HCT116 (cell line): ENCODE measurements at regions not wholly inside any gene's neighbourhood (a gene's known extent, or its start where the extent isn't known, plus 50 kb on each side); places are given as distances from the start of the nearest gene placed in this dataset.

ENCODE experiments used
- ATAC-seq: fragments of 200-7000 bp; cut with Tn5 transposase; 2 replicates; pipeline ENCODE4 v1.9.1; 2020; ENCODE audit warnings: mild to moderate bottlenecking, moderate library complexity
- BruUV-seq: library from RNA; stranded (reverse); fragments of 400-500 nt; replicated peaks from 2 replicates; lab custom pipeline; 2021; lab: Mats Ljungman, UMichigan
- CTCF ChIA-PET: fragments of 300-600 bp; sonication (Branson Sonifier 250); formaldehyde crosslinking; loops from one replicate; lab custom pipeline; 2021; ENCODE audit warnings: antibody characterized with exemption; lab: Charles Lee
- POLR2A ChIA-PET: fragments of 300-600, 350-600 bp; sonication (Branson Sonifier 250); formaldehyde crosslinking; loops from one replicate; lab custom pipeline; 2021; ENCODE audit warnings: antibody characterized with exemption; lab: Charles Lee
- RAD21 ChIA-PET, 2 experiments: fragments of 300-600 bp; sonication (Branson Sonifier 250); formaldehyde crosslinking; loops; one replicate each; lab custom pipeline; 2023; ENCODE audit warnings: low total read pairs in 2 of 2; ENCODE audit not compliant: uncharacterized antibody in 2 of 2, unreplicated experiment in 2 of 2, low non-redundant PET in 1 of 2; lab: Charles Lee
- DNase-seq: peaks from one replicate; pipeline ENCODE4 v3.0.0-alpha.2; 2010; ENCODE audit warnings: low read depth, low spot score
- H2AFZ ChIP-seq: fragments of 200-600 bp; shearing (Covaris generic), sonication (generic); 2 replicates; pipeline ENCODE4 v1.6.1; 2017; ENCODE audit warnings: low read depth, mixed run types, mixed read lengths, antibody characterized with exemption, low read length; ENCODE audit not compliant: poor library complexity, severe bottlenecking
- H3K27ac ChIP-seq: 2 replicates; pipeline ENCODE4 v1.5.1; 2012; ENCODE audit warnings: low read depth, low read length
- H3K27me3 ChIP-seq: fragments of 200-600 bp; sonication (generic); 2 replicates; pipeline ENCODE4 v1.6.1; 2016; ENCODE audit warnings: mixed run types, low read length, mixed read lengths; ENCODE audit not compliant: insufficient read depth
- H3K36me3 ChIP-seq, 2 experiments: fragments of 200-500 bp in 1 of 2; fragments of 200-600 bp in 1 of 2; sonication (Bioruptor generic) in 1 of 2; sonication (generic) in 1 of 2; 2 replicates each; pipeline versions ENCODE4 v1.5.1 to v1.6.1; 2014 to 2016; ENCODE audit warnings: low read length in 2 of 2, inconsistent platforms in 1 of 2, mixed read lengths in 1 of 2, mixed run types in 1 of 2; ENCODE audit not compliant: insufficient read depth in 2 of 2, control insufficient read depth in 1 of 2
- H3K4me1 ChIP-seq, 2 experiments: fragments of 200-600 bp in 1 of 2; sonication (generic) in 1 of 2; 2 replicates each; pipeline versions ENCODE4 v1.5.1 to v1.6.1; 2012 to 2017; ENCODE audit warnings: low read length in 2 of 2, inconsistent platforms in 1 of 2, mild to moderate bottlenecking in 1 of 2, mixed read lengths in 1 of 2, mixed run types in 1 of 2, moderate library complexity in 1 of 2; ENCODE audit not compliant: insufficient read depth in 2 of 2, control insufficient read depth in 1 of 2
- H3K4me2 ChIP-seq: fragments of 200-600 bp; sonication (generic); 2 replicates; pipeline ENCODE4 v1.6.1; 2017; ENCODE audit warnings: mixed run types, low read length, mixed read lengths
- H3K4me3 ChIP-seq, 2 experiments: fragments of 200-600 bp in 1 of 2; sonication (generic) in 1 of 2; replicated peaks in 1 of 2; 2 replicates each; pipeline ENCODE4 v1.5.1; 2011 to 2016; ENCODE audit warnings: low read length in 2 of 2, control low read depth in 1 of 2, low read depth in 1 of 2, mild to moderate bottlenecking in 1 of 2, mixed read lengths in 1 of 2, mixed run types in 1 of 2
- H3K79me2 ChIP-seq: fragments of 200-600 bp; sonication (generic); 2 replicates; pipeline ENCODE4 v1.6.1; 2017; ENCODE audit warnings: mild to moderate bottlenecking, mixed run types, low read length, moderate library complexity, mixed read lengths; ENCODE audit not compliant: insufficient read depth
- H3K9ac ChIP-seq: fragments of 200-600 bp; sonication (generic); 2 replicates; pipeline ENCODE4 v1.6.1; 2016; ENCODE audit warnings: low read length, mixed read lengths
- H3K9me2 ChIP-seq: fragments of 200-600 bp; sonication (generic), shearing (Covaris generic); 2 replicates; pipeline ENCODE4 v1.6.1; 2017; ENCODE audit warnings: mixed run types, mild to moderate bottlenecking, moderate library complexity; ENCODE audit not compliant: insufficient read depth
- H3K9me3 ChIP-seq, 2 experiments: fragments of 200-500 bp in 1 of 2; fragments of 200-600 bp in 1 of 2; sonication (Bioruptor generic) in 1 of 2; sonication (generic) in 1 of 2; 2 replicates each; pipeline ENCODE4 v1.6.1; 2014 to 2017; ENCODE audit warnings: low read length in 2 of 2, mixed read lengths in 2 of 2, inconsistent platforms in 1 of 2, low read depth in 1 of 2, mild to moderate bottlenecking in 1 of 2, mixed run types in 1 of 2, moderate library complexity in 1 of 2; ENCODE audit not compliant: control insufficient read depth in 1 of 2, insufficient read depth in 1 of 2
- H4K20me1 ChIP-seq: fragments of 200-600 bp; sonication (generic), shearing (Covaris generic); 2 replicates; pipeline ENCODE4 v1.6.1; 2017; ENCODE audit warnings: mixed run types, mild to moderate bottlenecking, moderate library complexity; ENCODE audit not compliant: insufficient read depth
- CBX3 ChIP-seq: IDR thresholded peaks from 2 replicates; pipeline ENCODE4 v1.6.1; 2012; ENCODE audit warnings: low read depth
- CEBPB ChIP-seq: IDR thresholded peaks from 2 replicates; pipeline ENCODE4 v1.6.1; 2012; ENCODE audit warnings: low read depth
- ELF1 ChIP-seq: IDR thresholded peaks from 2 replicates; pipeline ENCODE4 v1.6.1; 2012; ENCODE audit warnings: low read depth, borderline replicate concordance
- EZH2phosphoT487 ChIP-seq: fragments of 200-600 bp; IDR thresholded peaks from 2 replicates; pipeline ENCODE4 v1.6.1; 2018; ENCODE audit warnings: antibody characterized with exemption, borderline replicate concordance
- YY1 ChIP-seq: IDR thresholded peaks from 2 replicates; pipeline ENCODE4 v1.6.1; 2011; ENCODE audit warnings: low read length, low read depth, moderate library complexity, mild to moderate bottlenecking; ENCODE audit not compliant: insufficient replicate concordance; ENCODE audit errors: extremely low read depth
- intact Hi-C: fragments of 100-400 bp; cut with micrococcal nuclease; formaldehyde crosslinking; loops from 2 replicates; pipeline ENCODE4 v1.10.0; 2022
- TF ChIP-seq, protein P1 (sequence below): IDR thresholded peaks from 2 replicates; pipeline ENCODE4 v1.6.1; 2012
- TF ChIP-seq, protein P2 (sequence below): IDR thresholded peaks from 2 replicates; pipeline ENCODE4 v1.6.1; 2011; ENCODE audit warnings: mild to moderate bottlenecking, low read length, moderate library complexity; ENCODE audit not compliant: insufficient replicate concordance; ENCODE audit errors: extremely low read depth
- TF ChIP-seq, protein P3 (sequence below): IDR thresholded peaks from 2 replicates; pipeline ENCODE4 v1.6.1; 2012

DNA sequence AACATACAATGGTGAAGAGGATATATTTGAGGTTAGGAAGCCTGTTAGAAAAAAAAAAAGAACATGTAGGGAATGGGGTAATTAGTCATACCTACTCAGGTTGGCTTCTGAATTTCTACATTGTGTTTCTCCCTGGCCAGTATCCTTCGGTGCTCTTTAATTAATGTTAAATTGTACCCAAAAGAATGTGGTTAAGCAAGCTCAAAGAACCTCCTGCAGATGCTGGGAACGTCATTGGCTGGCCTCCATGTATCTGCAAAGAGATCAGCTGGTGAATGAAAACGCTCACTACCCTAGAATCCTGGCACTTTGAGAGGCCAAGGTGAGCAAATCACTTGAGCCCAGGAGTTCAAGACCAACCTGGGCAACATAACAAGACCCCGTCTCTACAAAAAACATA is 942.3 kb upstream of the PRKX start:
- no peak overlapping the region for H3K4me2 ChIP-seq
- ChIA-PET RAD21 (no interaction called here), POLR2A (no interaction called here), CTCF (no interaction called here)
- no TSS peak for BruUV-seq
- H3K27me3 ChIP-seq = no peaks in the 10 kb centered on the region
- no peaks in the 10 kb centered on the region for H3K36me3 ChIP-seq
- H2AFZ ChIP-seq = no peak overlapping the region
- no peak overlapping the region for H3K9ac ChIP-seq
- no peaks in the 10 kb centered on the region for H4K20me1 ChIP-seq
- no peaks in the 10 kb centered on the region for H3K79me2 ChIP-seq
- H3K9me2 ChIP-seq = no peaks in the 10 kb centered on the region
- DNase-seq = no peak
- TF ChIP-seq, protein P1, sequence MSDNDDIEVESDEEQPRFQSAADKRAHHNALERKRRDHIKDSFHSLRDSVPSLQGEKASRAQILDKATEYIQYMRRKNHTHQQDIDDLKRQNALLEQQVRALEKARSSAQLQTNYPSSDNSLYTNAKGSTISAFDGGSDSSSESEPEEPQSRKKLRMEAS = no peak
- TF ChIP-seq CBX3 (no peak), EZH2phosphoT487 (no peak), CEBPB (no peak), ELF1 (no peak), YY1 (no peak)
- TF ChIP-seq, protein P2, sequence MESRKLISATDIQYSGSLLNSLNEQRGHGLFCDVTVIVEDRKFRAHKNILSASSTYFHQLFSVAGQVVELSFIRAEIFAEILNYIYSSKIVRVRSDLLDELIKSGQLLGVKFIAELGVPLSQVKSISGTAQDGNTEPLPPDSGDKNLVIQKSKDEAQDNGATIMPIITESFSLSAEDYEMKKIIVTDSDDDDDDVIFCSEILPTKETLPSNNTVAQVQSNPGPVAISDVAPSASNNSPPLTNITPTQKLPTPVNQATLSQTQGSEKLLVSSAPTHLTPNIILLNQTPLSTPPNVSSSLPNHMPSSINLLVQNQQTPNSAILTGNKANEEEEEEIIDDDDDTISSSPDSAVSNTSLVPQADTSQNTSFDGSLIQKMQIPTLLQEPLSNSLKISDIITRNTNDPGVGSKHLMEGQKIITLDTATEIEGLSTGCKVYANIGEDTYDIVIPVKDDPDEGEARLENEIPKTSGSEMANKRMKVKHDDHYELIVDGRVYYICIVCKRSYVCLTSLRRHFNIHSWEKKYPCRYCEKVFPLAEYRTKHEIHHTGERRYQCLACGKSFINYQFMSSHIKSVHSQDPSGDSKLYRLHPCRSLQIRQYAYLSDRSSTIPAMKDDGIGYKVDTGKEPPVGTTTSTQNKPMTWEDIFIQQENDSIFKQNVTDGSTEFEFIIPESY = no peak
- H3K4me3 ChIP-seq = no peak overlapping the region
- no peaks in the 10 kb centered on the region for H3K4me1 ChIP-seq
- H3K27ac ChIP-seq = no peak overlapping the region
- intact Hi-C loops = no loop called here
- no peak for ATAC-seq
- H3K9me3 ChIP-seq = no peaks in the 10 kb centered on the region

DNA sequence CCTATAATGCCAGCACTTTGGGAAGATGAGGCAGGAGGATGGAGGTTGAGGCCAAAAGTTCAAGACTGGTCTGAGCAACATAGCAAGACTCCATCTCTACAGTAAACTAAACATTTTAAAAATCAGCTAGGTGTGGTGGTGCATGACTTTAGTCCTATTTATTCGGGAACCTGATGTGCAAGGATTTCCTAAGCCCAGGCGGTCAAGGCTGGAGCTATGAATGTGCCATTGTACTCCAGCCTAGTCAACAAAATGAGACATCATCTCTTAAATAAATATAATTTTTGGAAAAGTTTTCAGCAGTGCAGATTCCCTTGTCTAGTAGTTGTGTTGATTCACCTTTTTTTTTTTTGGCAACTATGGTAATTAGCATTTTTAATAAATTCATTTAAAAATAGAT is 928.7 kb upstream of the PRKX start:
- intact Hi-C loops = no loop called here
- Histone ChIP-seq H3K9ac (no peak overlapping the region), H3K36me3 (no peaks in the 10 kb centered on the region), H4K20me1 (no peaks in the 10 kb centered on the region), H3K4me3 (no peak overlapping the region), H3K4me2 (no peak overlapping the region)
- no TSS peak for BruUV-seq
- no peak for TF ChIP-seq YY1
- TF ChIP-seq, protein P3, sequence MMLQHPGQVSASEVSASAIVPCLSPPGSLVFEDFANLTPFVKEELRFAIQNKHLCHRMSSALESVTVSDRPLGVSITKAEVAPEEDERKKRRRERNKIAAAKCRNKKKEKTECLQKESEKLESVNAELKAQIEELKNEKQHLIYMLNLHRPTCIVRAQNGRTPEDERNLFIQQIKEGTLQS = no peak
- TF ChIP-seq, all 23 proteins: peak for 0
- CTCF ChIA-PET = no interaction called here
- ATAC-seq = no peak
- Histone ChIP-seq H2AFZ (no peak overlapping the region), H3K79me2 (no peaks in the 10 kb centered on the region), H3K27me3 (no peaks in the 10 kb centered on the region), H3K9me2 (no peaks in the 10 kb centered on the region), H3K9me3 (no peaks in the 10 kb centered on the region), H3K27ac (no peak overlapping the region), H3K4me1 (no peaks in the 10 kb centered on the region)
- no peak for DNase-seq
- POLR2A ChIA-PET = no interaction called here
- RAD21 ChIA-PET = no interaction called here
